ENCODE measurements at regions not wholly inside any gene's neighbourhood (a gene's known extent, or its start where the extent isn't known, plus 50 kb on each side); places are given as distances from the start of the nearest gene placed in this dataset.

DNA sequence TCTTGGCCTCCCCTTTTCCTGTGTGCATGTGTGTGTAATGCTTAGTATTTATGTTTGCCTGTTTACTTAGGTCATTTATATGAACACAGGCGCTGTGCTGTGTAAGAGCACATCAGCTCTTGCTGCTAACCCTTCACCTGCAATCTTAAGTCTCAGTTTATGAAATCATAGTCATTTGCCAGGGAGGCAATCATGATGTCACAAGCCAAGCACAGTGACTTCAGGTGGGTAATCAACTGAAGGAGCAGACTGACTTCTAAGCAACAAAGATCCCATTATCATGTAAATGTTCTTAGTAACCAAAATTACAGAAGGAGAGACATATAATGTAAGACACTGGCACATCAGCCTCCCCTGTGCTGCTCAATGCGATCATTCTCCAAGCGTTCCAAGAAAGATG is 386.3 kb upstream of the MEIS1 start:
- Histone ChIP-seq H3K4me1 (no peaks in the 10 kb centered on the region), H3K9me3 (no peaks in the 10 kb centered on the region), H3K27me3 (no peaks in the 10 kb centered on the region), H3K4me3 (no peak overlapping the region), H3K36me3 (no peaks in the 10 kb centered on the region), H3K27ac (no peak overlapping the region)
- no peak for DNase-seq (ENCODE audit: low spot score)
- no peak for TF ChIP-seq CTCF (IDR thresholded peaks at IDR 0.05)

DNA sequence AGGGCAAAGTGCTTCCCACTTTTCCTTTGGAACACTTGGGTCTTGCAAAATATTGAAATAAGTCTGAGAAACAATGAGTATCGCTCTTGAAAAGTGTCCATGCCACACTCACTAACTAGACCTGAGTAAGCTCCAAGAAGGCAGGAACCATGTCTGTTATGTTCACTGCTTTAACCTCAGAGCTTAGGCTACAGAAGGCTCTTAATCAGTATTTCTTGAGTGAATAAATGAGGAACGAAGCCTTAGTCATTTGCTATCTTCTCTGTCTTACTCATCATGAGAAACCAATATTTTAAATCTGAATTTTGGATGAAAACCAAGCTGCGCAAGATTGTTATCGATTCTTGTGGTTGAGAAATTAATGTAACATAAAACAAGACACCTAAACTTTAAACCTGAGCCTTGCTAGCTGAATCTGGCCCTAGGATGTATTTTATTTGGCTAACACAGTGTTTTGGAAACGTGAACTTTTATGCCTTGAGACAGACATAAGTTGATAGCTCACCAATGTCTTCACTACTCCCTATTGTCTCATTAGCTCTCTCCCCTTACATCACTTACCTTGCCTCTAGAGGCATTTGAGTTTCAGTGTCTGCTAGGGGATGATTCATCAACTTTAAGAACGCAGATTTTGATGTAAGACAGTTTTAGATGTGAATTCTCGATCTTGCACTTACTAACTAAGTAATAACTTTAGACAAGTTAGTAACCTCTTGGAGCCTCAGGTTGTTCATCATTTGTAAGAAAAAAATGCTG is 392.8 kb upstream of the MEIS1 start:
- Histone ChIP-seq H3K4me3 (no peak overlapping the region), H3K36me3 (no peaks in the 10 kb centered on the region), H3K9me3 (no peaks in the 10 kb centered on the region), H3K27ac (no peak overlapping the region), H3K4me1 (no peaks in the 10 kb centered on the region), H3K27me3 (no peaks in the 10 kb centered on the region)
- TF ChIP-seq CTCF (IDR thresholded peaks at IDR 0.05): no peak
- DNase-seq (ENCODE audit: low spot score): no peak

DNA sequence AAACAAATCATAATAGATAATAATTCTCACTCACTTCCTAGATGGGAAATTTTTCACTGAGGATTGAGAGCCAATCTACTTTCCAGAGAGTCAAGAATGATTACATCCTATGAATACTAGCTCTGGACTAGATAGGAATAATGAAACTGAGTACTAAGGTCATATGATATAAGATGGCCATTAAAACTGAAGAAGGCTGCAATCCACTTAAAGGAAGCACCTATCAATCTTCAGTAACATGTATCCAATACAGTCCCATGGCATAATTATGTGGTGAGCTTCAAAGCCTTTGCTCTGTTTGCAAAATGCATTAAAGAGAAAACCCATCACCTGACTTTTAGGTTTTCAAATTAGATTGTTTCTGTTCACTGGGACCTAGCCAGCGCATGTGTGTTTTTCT is 398.0 kb upstream of the MEIS1 start:
- Histone ChIP-seq H3K4me3 (no peak overlapping the region), H3K9me3 (no peaks in the 10 kb centered on the region), H3K27me3 (no peaks in the 10 kb centered on the region), H3K36me3 (no peaks in the 10 kb centered on the region), H3K27ac (no peak overlapping the region), H3K4me1 (no peaks in the 10 kb centered on the region)
- DNase-seq (ENCODE audit: low spot score): no peak
- no peak for TF ChIP-seq CTCF (IDR thresholded peaks at IDR 0.05)

DNA sequence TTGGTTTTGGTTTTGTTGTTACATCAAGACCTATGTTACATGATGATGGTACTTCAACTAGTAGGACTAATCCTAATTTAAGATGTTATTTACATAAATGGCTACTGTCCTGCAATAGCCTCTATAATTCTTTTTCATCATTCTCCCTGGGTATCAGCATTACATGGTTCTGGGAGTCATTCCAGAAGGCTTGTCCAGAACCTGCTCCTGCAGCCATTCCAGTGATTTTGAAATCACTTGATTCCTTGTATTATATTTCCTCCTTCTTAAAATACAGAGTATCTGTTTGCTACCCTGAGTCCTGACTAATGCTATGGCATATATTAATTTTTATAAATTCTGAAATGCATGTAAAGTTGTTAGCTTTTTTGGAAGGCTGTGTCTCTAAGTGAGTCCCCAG is 400.5 kb upstream of the MEIS1 start:
- Histone ChIP-seq H3K4me1 (no peaks in the 10 kb centered on the region), H3K27ac (no peak overlapping the region), H3K4me3 (no peak overlapping the region), H3K9me3 (no peaks in the 10 kb centered on the region), H3K36me3 (no peaks in the 10 kb centered on the region), H3K27me3 (no peaks in the 10 kb centered on the region)
- no peak for TF ChIP-seq CTCF (IDR thresholded peaks at IDR 0.05)
- no peak for DNase-seq (ENCODE audit: low spot score)

GRCh38 chr2:66032226-66032775 is 402.6 kb upstream of the MEIS1 start:
- DNase-seq (ENCODE audit: low spot score): no peak
- no peak overlapping the region for H3K27ac ChIP-seq
- no peaks in the 10 kb centered on the region for H3K4me1 ChIP-seq
- H3K4me3 ChIP-seq: no peak overlapping the region
- H3K36me3 ChIP-seq: no peaks in the 10 kb centered on the region
- no peaks in the 10 kb centered on the region for H3K27me3 ChIP-seq
- no peak for TF ChIP-seq CTCF (IDR thresholded peaks at IDR 0.05)
- no peaks in the 10 kb centered on the region for H3K9me3 ChIP-seq

DNA sequence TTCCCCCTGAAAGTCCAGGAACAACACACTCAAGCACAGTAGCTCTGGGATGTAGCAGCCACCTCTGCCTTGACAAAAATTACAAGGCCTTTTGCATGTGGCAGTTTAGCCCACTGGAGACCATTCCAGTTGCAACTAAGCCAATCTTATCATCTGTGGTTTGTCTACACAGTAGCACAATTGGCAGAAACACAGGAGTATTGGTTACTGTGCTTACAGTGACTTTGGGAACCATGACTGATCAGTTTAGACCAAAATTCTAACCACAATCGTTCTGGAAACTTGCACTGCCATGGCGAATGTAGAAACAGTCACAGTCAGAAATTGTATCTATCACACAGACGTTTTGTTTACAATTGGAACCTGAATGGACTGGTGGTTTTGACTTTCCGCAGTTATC is 403.7 kb upstream of the MEIS1 start:
- no peaks in the 10 kb centered on the region for H3K4me1 ChIP-seq
- H3K4me3 ChIP-seq: no peak overlapping the region
- no peaks in the 10 kb centered on the region for H3K36me3 ChIP-seq
- H3K27me3 ChIP-seq: no peaks in the 10 kb centered on the region
- H3K27ac ChIP-seq: no peak overlapping the region
- no peak for TF ChIP-seq CTCF (IDR thresholded peaks at IDR 0.05)
- H3K9me3 ChIP-seq: no peaks in the 10 kb centered on the region
- DNase-seq (ENCODE audit: low spot score): no peak

Data from right atrium auricular region (tissue), 2 donors.